Natural killer cell (primary cell): ENCODE measurements at regions not wholly inside any gene's neighbourhood (a gene's known extent, or its start where the extent isn't known, plus 50 kb on each side); places are given as distances from the start of the nearest gene placed in this dataset.

Experiments used
- ATAC-seq, 3 donors: fragments of 150-1000 bp in 2 of 3; fragments of 200-7000 bp in 1 of 3; cut with Tn5 transposase; 1 replicate in 1 of 3; 2 replicates in 2 of 3; pipeline ENCODE4 v1.10.0; 2021; ENCODE audit warnings: mild to moderate bottlenecking in 2 of 3, moderate library complexity in 2 of 3
- DNase-seq, 2 donors: peaks; one replicate each; pipeline versions ENCODE4 v3.0.0 to v3.0.0-alpha.2; 2013 to 2021; ENCODE audit warnings: mixed read lengths in 1 of 2
- H3K27ac ChIP-seq: one replicate; pipeline ENCODE4 v1.5.1; 2013; ENCODE audit warnings: mild to moderate bottlenecking, low read length
- H3K27me3 ChIP-seq: one replicate; pipeline ENCODE4 v1.6.1; 2013; ENCODE audit warnings: low read length; ENCODE audit not compliant: control insufficient read depth, insufficient read depth
- H3K36me3 ChIP-seq: one replicate; pipeline ENCODE4 v1.6.1; 2013; ENCODE audit warnings: low read length; ENCODE audit not compliant: control insufficient read depth, insufficient read depth
- H3K4me1 ChIP-seq: one replicate; pipeline ENCODE4 v1.6.1; 2013; ENCODE audit warnings: low read length; ENCODE audit not compliant: control insufficient read depth, insufficient read depth
- H3K4me3 ChIP-seq: one replicate; pipeline ENCODE4 v1.5.1; 2013; ENCODE audit warnings: low read length
- H3K9me3 ChIP-seq: one replicate; pipeline ENCODE4 v1.6.1; 2013; ENCODE audit warnings: low read length; ENCODE audit not compliant: control insufficient read depth, insufficient read depth
- H3K27ac Mint-ChIP-seq, 2 donors: one replicate each; pipeline ENCODE4 v1.8.0; 2022; ENCODE audit warnings: mild to moderate bottlenecking in 2 of 2, mixed read lengths in 2 of 2, moderate library complexity in 1 of 2
- H3K27me3 Mint-ChIP-seq, 2 donors: one replicate each; pipeline ENCODE4 v1.8.0; 2022; ENCODE audit warnings: low read depth in 2 of 2, mixed read lengths in 2 of 2
- H3K36me3 Mint-ChIP-seq: one replicate; pipeline ENCODE4 v1.8.0; 2022; ENCODE audit warnings: mixed read lengths
- H3K4me1 Mint-ChIP-seq, 2 donors: one replicate each; pipeline ENCODE4 v1.8.0; 2022; ENCODE audit warnings: mixed read lengths in 2 of 2
- H3K4me3 Mint-ChIP-seq: one replicate; pipeline ENCODE4 v1.8.0; 2022; ENCODE audit warnings: mild to moderate bottlenecking, moderate library complexity, mixed read lengths
- H3K9me3 Mint-ChIP-seq, 2 donors: one replicate each; pipeline ENCODE4 v1.8.0; 2022; ENCODE audit warnings: mixed read lengths in 2 of 2
- WGBS: methylation state at CpG from one replicate; pipeline ENCODE4 v1.1.7; 2013; ENCODE audit warnings: missing lambda C conversion rate; ENCODE audit not compliant: insufficient coverage; 5-methylcytosine and 5-hydroxymethylcytosine counted together
- intact Hi-C: fragments of 100-400 bp; cut with micrococcal nuclease; formaldehyde crosslinking; loops from one replicate; pipeline ENCODE4 v1.14.2; 2022
- TF ChIP-seq, protein P1 (sequence below): fragments of 200-600 bp; IDR thresholded peaks from one replicate; pipeline ENCODE4 v1.8.0; 2022; ENCODE audit warnings: antibody characterized with exemption

DNA sequence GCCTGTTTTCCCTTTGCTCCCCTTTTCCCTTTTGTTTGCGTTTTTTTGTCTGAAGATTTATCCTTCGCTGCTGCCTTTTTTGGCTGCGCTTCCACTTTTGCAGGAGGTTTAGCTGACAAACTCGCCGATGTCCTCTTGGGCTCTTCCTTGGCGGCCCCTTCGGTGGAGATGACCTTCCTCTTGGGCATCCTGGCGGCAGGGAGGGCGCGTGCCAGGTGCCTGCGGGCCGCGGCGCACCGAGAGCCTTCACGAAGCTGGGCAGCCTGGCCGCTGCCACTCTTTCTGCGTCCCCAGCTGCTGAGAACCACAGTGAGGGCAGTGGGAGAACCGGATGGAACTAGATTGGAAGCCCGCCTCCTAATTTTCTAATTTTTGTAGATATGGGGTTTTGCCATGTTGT is 197.1 kb upstream of the C2CD4B start:
- TF ChIP-seq, protein P1, sequence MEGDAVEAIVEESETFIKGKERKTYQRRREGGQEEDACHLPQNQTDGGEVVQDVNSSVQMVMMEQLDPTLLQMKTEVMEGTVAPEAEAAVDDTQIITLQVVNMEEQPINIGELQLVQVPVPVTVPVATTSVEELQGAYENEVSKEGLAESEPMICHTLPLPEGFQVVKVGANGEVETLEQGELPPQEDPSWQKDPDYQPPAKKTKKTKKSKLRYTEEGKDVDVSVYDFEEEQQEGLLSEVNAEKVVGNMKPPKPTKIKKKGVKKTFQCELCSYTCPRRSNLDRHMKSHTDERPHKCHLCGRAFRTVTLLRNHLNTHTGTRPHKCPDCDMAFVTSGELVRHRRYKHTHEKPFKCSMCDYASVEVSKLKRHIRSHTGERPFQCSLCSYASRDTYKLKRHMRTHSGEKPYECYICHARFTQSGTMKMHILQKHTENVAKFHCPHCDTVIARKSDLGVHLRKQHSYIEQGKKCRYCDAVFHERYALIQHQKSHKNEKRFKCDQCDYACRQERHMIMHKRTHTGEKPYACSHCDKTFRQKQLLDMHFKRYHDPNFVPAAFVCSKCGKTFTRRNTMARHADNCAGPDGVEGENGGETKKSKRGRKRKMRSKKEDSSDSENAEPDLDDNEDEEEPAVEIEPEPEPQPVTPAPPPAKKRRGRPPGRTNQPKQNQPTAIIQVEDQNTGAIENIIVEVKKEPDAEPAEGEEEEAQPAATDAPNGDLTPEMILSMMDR: no peak
- H3K9me3 ChIP-seq: no peaks in the 10 kb centered on the region
- no peaks in the 10 kb centered on the region for H3K4me1 ChIP-seq
- no peak overlapping the region for H3K27ac ChIP-seq
- Mint-ChIP-seq H3K4me1 (no peaks in the 10 kb centered on the region), H3K27me3 (peaks cover 14 to 70% of the 10 kb centered on the region in 2 donors), H3K36me3 (no peaks in the 10 kb centered on the region), H3K9me3 (no peaks in the 10 kb centered on the region), H3K27ac (no peak overlapping the region), H3K4me3 (no peak overlapping the region)
- DNase-seq: no peak
- intact Hi-C loops: no loop called here
- H3K36me3 ChIP-seq: no peaks in the 10 kb centered on the region
- ATAC-seq: no peak
- WGBS: 88% methylated on average over 20 of the region's 20 CpGs
- H3K27me3 ChIP-seq: peaks cover 2% of the 10 kb centered on the region
- no peak overlapping the region for H3K4me3 ChIP-seq

GRCh38 chr15:62362608-62363007 is 197.5 kb upstream of the C2CD4B start:
- Mint-ChIP-seq H3K27me3 (peaks cover 14 to 66% of the 10 kb centered on the region in 2 donors), H3K4me3 (no peak overlapping the region), H3K36me3 (no peaks in the 10 kb centered on the region), H3K4me1 (no peaks in the 10 kb centered on the region), H3K9me3 (no peaks in the 10 kb centered on the region), H3K27ac (no peak overlapping the region)
- no peaks in the 10 kb centered on the region for H3K9me3 ChIP-seq
- DNase-seq (no peak), ATAC-seq (no peak)
- H3K27ac ChIP-seq: no peak overlapping the region
- 69% methylated on average over 5 of the region's 5 CpGs for WGBS
- peaks cover 2% of the 10 kb centered on the region for H3K27me3 ChIP-seq
- TF ChIP-seq, protein P1: no peak
- H3K4me1 ChIP-seq: no peaks in the 10 kb centered on the region
- no peaks in the 10 kb centered on the region for H3K36me3 ChIP-seq
- H3K4me3 ChIP-seq: no peak overlapping the region
- intact Hi-C loops: no loop called here

DNA sequence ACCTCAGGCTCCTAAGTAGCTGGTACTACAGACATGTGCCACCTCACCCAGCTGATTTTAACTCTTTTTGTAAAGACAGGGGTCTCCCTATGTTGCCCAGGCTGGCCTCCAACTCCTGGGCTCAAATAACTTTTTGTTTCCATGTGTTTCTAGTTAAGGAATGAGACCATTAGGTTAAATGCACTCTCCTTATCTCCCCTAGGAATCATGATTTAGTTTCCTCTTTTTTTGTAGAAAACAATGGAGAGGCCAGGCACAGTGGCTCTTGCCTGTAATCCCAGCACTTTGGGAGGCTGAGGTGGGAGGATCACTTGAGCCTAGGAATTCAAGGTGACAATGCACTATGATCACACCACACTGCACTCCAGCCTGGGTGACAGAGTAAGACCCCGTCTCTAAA is 198.8 kb upstream of the C2CD4B start:
- Mint-ChIP-seq H3K4me1 (no peaks in the 10 kb centered on the region), H3K27me3 (peaks cover 14 to 61% of the 10 kb centered on the region in 2 donors), H3K36me3 (no peaks in the 10 kb centered on the region), H3K4me3 (no peak overlapping the region), H3K9me3 (no peaks in the 10 kb centered on the region), H3K27ac (no peak overlapping the region)
- no peaks in the 10 kb centered on the region for H3K9me3 ChIP-seq
- intact Hi-C loops: no loop called here
- H3K4me3 ChIP-seq: no peak overlapping the region
- DNase-seq (no peak), ATAC-seq (no peak)
- TF ChIP-seq, protein P1: no peak
- H3K36me3 ChIP-seq: no peaks in the 10 kb centered on the region
- peaks cover 2% of the 10 kb centered on the region for H3K27me3 ChIP-seq
- H3K4me1 ChIP-seq: no peaks in the 10 kb centered on the region
- no peak overlapping the region for H3K27ac ChIP-seq
- WGBS: no CpG with 5 or more reads among the region's 1 CpG

DNA sequence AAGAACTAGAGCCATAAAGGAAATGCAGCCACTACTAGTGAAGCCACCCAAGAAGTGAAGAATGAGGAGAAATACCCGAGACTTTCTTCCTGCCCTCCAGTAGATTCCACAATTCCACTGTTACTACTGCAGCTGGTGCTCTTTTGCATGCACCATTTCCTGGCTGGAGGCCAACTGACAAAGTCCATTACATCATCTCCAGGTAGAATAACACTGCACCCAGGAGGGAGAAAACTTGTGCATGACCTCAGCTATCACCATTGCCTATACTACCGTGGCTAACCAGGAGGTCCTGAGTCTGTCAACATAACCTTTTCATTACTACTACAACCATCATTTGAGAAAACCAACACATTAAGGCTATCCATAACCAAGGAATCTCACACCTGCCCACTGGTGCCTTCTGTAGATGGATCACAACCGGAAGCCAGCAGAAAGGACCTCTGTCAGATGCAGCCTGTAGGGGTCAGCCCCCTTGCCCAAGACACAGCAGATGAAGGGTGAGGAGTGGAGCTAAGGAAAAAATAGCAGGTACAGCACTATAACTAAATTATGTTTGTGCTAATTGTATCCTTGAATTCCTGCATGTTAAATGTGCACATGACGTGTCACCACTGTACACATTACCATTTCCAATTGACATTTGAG is 200.8 kb upstream of the C2CD4B start:
- Histone ChIP-seq H3K4me1 (no peaks in the 10 kb centered on the region), H3K4me3 (no peak overlapping the region), H3K9me3 (no peaks in the 10 kb centered on the region), H3K27me3 (no peaks in the 10 kb centered on the region), H3K27ac (no peak overlapping the region), H3K36me3 (no peaks in the 10 kb centered on the region)
- TF ChIP-seq, protein P1: no peak
- H3K4me3 Mint-ChIP-seq: no peak overlapping the region
- intact Hi-C loops: no loop called here
- H3K27me3 Mint-ChIP-seq: peaks cover 9 to 45% of the 10 kb centered on the region in 2 donors
- H3K27ac Mint-ChIP-seq: no peak overlapping the region
- ATAC-seq (no peak), DNase-seq (no peak)
- 82% methylated on average over 4 of the region's 4 CpGs for WGBS
- H3K9me3 Mint-ChIP-seq: no peaks in the 10 kb centered on the region
- no peaks in the 10 kb centered on the region for H3K36me3 Mint-ChIP-seq
- no peaks in the 10 kb centered on the region for H3K4me1 Mint-ChIP-seq
